Spleen (tissue), 7 donors: ENCODE measurements at regions not wholly inside any gene's neighbourhood (a gene's known extent, or its start where the extent isn't known, plus 50 kb on each side); places are given as distances from the start of the nearest gene placed in this dataset.

Experiments used
- CTCF ChIP-seq, 11 experiments: fragments of 200-600 bp in 7 of 11; fragments of 450-650 bp in 4 of 11; sonication (generic) in 4 of 11; IDR thresholded peaks in 8 of 11; conservative IDR thresholded peaks in 3 of 11; 1 replicate in 7 of 11; 2 replicates in 4 of 11; pipeline versions ENCODE4 v1.4.0 to v1.8.0; 2016 to 2021; ENCODE audit warnings: antibody characterized with exemption in 11 of 11, inconsistent platforms in 4 of 11, mild to moderate bottlenecking in 1 of 11
- POLR2AphosphoS5 ChIP-seq, 3 donors: sonication (generic); formaldehyde crosslinking; IDR thresholded peaks; one replicate each; pipeline ENCODE4 v1.5.1; 2017; ENCODE audit warnings: antibody characterized with exemption in 3 of 3
- donor health status: DM: no; HTN: no; CAD: no; lungs with moderate emphysema.
- donor health status: DM: no; HTN: no; CAD: no.
- donor health status: DM: no; HTN: no; CAD: no.

GRCh38 chr3:44048196-44048924 lies 193.3 kb upstream of the TOPAZ1 start:
- no peak for TF ChIP-seq CTCF (IDR thresholded peaks at IDR 0.05 in 8 of 11, conservative IDR thresholded peaks at IDR 0.05 in 3 of 11)
- no peak for TF ChIP-seq POLR2AphosphoS5 (IDR thresholded peaks at IDR 0.05)
